OCI-LY1 (cell line): ENCODE measurements at regions not wholly inside any gene's neighbourhood (a gene's known extent, or its start where the extent isn't known, plus 50 kb on each side); places are given as distances from the start of the nearest gene placed in this dataset.
A peak's percentile ranks its signal among the peaks of the same experiment; 100 is the strongest.

ENCODE experiments used
- H2AFZ ChIP-seq: fragments of 200-600 bp; sonication (generic), shearing (Covaris generic); 2 replicates; pipeline ENCODE4 v1.6.0; 2014; ENCODE audit warnings: antibody characterized with exemption, mild to moderate bottlenecking, low read length
- H3F3A ChIP-seq: fragments of 200-600 bp; sonication (generic), shearing (Covaris generic); 2 replicates; pipeline ENCODE4 v1.6.0; 2014; ENCODE audit warnings: mild to moderate bottlenecking, antibody characterized with exemption, low read length, moderate library complexity; ENCODE audit not compliant: insufficient read depth
- H3K27ac ChIP-seq: fragments of 200-600 bp; sonication (generic); 2 replicates; pipeline ENCODE4 v1.5.1; 2014; ENCODE audit warnings: low read length, mixed run types, mild to moderate bottlenecking, low read depth; ENCODE audit not compliant: poor library complexity, severe bottlenecking
- H3K27me3 ChIP-seq: fragments of 200-600 bp; sonication (generic); 2 replicates; pipeline ENCODE4 v1.6.0; 2014; ENCODE audit warnings: antibody characterized with exemption, mild to moderate bottlenecking, low read length, moderate library complexity; ENCODE audit not compliant: insufficient read depth
- H3K36me3 ChIP-seq: fragments of 200-600 bp; sonication (generic); 2 replicates; pipeline ENCODE4 v1.6.1; 2014; ENCODE audit warnings: mild to moderate bottlenecking, antibody characterized with exemption, low read length, moderate library complexity, mixed read lengths; ENCODE audit not compliant: insufficient read depth
- H3K4me1 ChIP-seq: fragments of 200-600 bp; sonication (generic); 2 replicates; pipeline ENCODE4 v1.5.1; 2014; ENCODE audit warnings: mild to moderate bottlenecking, low read length, moderate library complexity; ENCODE audit not compliant: insufficient read depth, severe bottlenecking
- H3K4me2 ChIP-seq: fragments of 200-600 bp; sonication (generic), shearing (Covaris generic); 2 replicates; pipeline ENCODE4 v1.6.1; 2014; ENCODE audit warnings: low read length
- H3K4me3 ChIP-seq: fragments of 200-600 bp; sonication (generic); 2 replicates; pipeline ENCODE4 v1.5.1; 2014; ENCODE audit warnings: low read length, low read depth, mild to moderate bottlenecking, mixed read lengths; ENCODE audit not compliant: poor library complexity, severe bottlenecking
- H3K79me2 ChIP-seq: fragments of 200-600 bp; shearing (Covaris generic); 2 replicates; pipeline ENCODE4 v1.6.1; 2016; ENCODE audit warnings: mixed run types, low read length, mixed read lengths; ENCODE audit not compliant: insufficient read depth
- H3K9ac ChIP-seq: fragments of 200-600 bp; sonication (generic), shearing (Covaris generic); 2 replicates; pipeline ENCODE4 v1.6.1; 2014; ENCODE audit warnings: mild to moderate bottlenecking, low read length, mixed read lengths
- H3K9me2 ChIP-seq: fragments of 200-600 bp; sonication (generic), shearing (Covaris generic); 2 replicates; pipeline ENCODE4 v1.6.1; 2014; ENCODE audit warnings: low read depth, mild to moderate bottlenecking, low read length, mixed read lengths
- H3K9me3 ChIP-seq: fragments of 200-600 bp; shearing (Covaris generic); 2 replicates; pipeline ENCODE4 v1.6.1; 2014; ENCODE audit warnings: low read length, mixed read lengths
- H4K20me1 ChIP-seq: fragments of 200-600 bp; sonication (generic), shearing (Covaris generic); 2 replicates; pipeline ENCODE4 v1.6.0; 2016; ENCODE audit warnings: mild to moderate bottlenecking, low read length; ENCODE audit not compliant: insufficient read depth
- CTCF ChIP-seq: fragments of 200-600 bp; sonication (generic), shearing (Covaris generic); IDR thresholded peaks from 2 replicates; pipeline ENCODE4 v1.5.1; 2017; ENCODE audit warnings: mild to moderate bottlenecking, antibody characterized with exemption, low read length, moderate library complexity, mixed read lengths
- EZH2 ChIP-seq: fragments of 200-600 bp; sonication (generic), shearing (Covaris generic); IDR thresholded peaks from 2 replicates; pipeline ENCODE4 v1.8.0; 2017; ENCODE audit warnings: borderline replicate concordance, mixed run types, mild to moderate bottlenecking, antibody characterized with exemption, low read length, moderate library complexity, mixed read lengths

DNA sequence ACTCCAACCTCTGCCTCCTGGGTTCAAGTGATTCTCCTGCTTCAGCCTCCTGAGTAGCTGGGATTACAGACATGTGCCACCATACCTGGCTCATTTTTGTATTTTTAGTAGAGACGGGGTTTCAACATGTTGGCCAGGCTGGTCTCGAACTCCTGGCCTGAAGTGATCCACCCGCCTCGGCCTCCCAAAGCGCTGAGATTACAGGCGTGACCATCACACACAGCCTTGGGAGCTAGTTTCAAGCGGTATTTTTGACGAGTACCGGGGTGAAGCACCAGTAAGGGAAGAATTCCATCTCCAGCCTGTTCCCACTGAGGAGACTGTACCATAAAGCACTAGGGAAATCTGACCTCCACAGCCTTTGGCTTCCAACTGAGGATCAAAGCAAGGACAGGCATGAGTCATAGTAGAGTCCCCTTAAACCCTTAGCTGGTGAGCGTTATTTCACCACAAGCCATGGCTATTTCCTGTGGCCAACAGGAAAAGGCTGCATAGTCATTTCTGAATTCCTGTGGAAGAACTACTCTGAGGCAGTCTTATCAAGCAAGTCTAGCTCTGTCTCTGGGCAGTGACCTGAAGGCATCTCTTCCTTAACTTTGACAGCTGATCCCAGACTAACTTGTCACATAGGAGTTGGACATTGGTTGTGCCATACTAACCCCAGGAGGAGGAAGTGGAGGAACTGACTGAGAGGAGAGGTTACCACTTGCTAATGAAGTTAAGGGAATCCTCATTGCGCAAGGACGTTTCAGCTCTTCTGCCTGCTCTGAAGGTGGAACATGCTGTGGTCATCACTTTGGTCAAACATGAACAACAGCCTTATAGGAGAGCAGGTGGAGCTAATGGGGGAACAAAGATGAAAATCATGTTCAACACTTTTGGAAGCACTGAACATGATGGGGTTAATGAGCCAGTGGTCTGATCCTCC is 85.8 kb upstream of the DMRT1 start:
- Histone ChIP-seq H3K9ac (no peak overlapping the region), H3K27ac (no peak overlapping the region), H3K36me3 (no peaks in the 10 kb centered on the region), H3K79me2 (no peaks in the 10 kb centered on the region), H3K27me3 (no peaks in the 10 kb centered on the region), H3K4me2 (no peak overlapping the region), H4K20me1 (no peaks in the 10 kb centered on the region), H3K4me1 (peaks cover 8% of the 10 kb centered on the region), H3K9me3 (no peaks in the 10 kb centered on the region), H3K9me2 (no peaks in the 10 kb centered on the region), H2AFZ (no peak overlapping the region), H3K4me3 (no peak overlapping the region), H3F3A (no peaks in the 10 kb centered on the region)
- no peak for TF ChIP-seq CTCF
- no peak for TF ChIP-seq EZH2

GRCh38 chr9:757246-757881 is 84.1 kb upstream of the DMRT1 start:
- H3K79me2 ChIP-seq, result no peaks in the 10 kb centered on the region

DNA sequence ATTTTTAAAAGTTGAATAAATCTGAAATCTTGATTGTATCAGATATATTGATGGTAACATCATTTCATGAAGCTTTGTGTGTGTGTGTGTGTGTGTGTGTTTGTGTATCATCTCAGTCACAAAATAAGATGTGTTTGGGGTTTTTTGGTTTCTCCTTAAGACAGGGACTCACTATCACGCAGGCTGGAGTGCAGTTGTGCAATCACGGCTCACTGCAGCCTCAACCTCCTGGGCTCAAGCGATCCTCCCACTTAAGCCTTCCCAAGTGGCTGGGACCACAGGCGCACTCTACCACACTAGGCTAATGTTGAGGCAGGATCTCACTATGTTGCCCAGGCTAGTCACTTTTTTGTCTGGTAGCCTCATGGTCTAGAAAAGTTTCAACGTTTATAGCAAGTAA is 83.4 kb upstream of the DMRT1 start:
- Histone ChIP-seq H4K20me1 (no peaks in the 10 kb centered on the region), H3K4me3 (no peak overlapping the region), H3K9me2 (no peaks in the 10 kb centered on the region), H3K27me3 (no peaks in the 10 kb centered on the region), H3K27ac (no peak overlapping the region), H3K4me2 (no peak overlapping the region), H3K9ac (no peak overlapping the region), H3K36me3 (no peaks in the 10 kb centered on the region), H3K4me1 (no peaks in the 10 kb centered on the region), H3K79me2 (no peaks in the 10 kb centered on the region), H3F3A (no peaks in the 10 kb centered on the region), H2AFZ (no peak overlapping the region), H3K9me3 (no peaks in the 10 kb centered on the region)
- no peak for TF ChIP-seq CTCF
- no peak for TF ChIP-seq EZH2

More at GRCh38 chr9:757246-757881, 84.1 kb upstream of the DMRT1 start:
- Histone ChIP-seq H3K27me3 (no peaks in the 10 kb centered on the region), H3K4me2 (no peak overlapping the region), H4K20me1 (no peaks in the 10 kb centered on the region), H3K27ac (no peak overlapping the region), H3K9me2 (no peaks in the 10 kb centered on the region), H3F3A (no peaks in the 10 kb centered on the region), H3K9me3 (no peaks in the 10 kb centered on the region), H2AFZ (no peak overlapping the region), H3K9ac (no peak overlapping the region), H3K4me3 (no peak overlapping the region), H3K4me1 (no peaks in the 10 kb centered on the region), H3K36me3 (no peaks in the 10 kb centered on the region)
- TF ChIP-seq EZH2 (no peak), CTCF (0 out of 2 replicates have a peak, but pooled peaks have one; percentile 40)
